ENCODE measurements at regions not wholly inside any gene's neighbourhood (a gene's known extent, or its start where the extent isn't known, plus 50 kb on each side); places are given as distances from the start of the nearest gene placed in this dataset.
"Not testable (repeated sequence)": the region's sequence is repeated elsewhere in the genome, so short reads cannot be mapped to it uniquely, and the experiment has no call there.

- no peak for DNase-seq
Measured at GRCh38 chr1:195909061-195909460, 699.2 kb downstream of the KCNT2 start.

- DNase-seq = peak; percentile 42 to 83 (median 81)
Measured at GRCh38 chr1:195908121-195908520, 700.1 kb downstream of the KCNT2 start.

GRCh38 chr1:195903203-195903602 lies 705.0 kb downstream of the KCNT2 start:
- DNase-seq = no peak

- DNase-seq = no peak
Measured at GRCh38 chr1:195902779-195903178, 705.5 kb downstream of the KCNT2 start.

- DNase-seq = peak in 1 of 3 donors; percentile 9
Measured at GRCh38 chr1:195899762-195900352, 708.4 kb downstream of the KCNT2 start.

- DNase-seq = no peak
Measured at GRCh38 chr1:195898924-195899323, 709.3 kb downstream of the KCNT2 start.

GRCh38 chr1:195898373-195898772 lies 709.9 kb downstream of the KCNT2 start:
- no peak for DNase-seq

GRCh38 chr1:195897076-195897475 lies 711.2 kb downstream of the KCNT2 start:
- peak in 2 of 3 donors; percentile 4 to 31 for DNase-seq

GRCh38 chr1:195894411-195894810 lies 713.8 kb downstream of the KCNT2 start:
- DNase-seq = no peak

- no peak for DNase-seq
Measured at GRCh38 chr1:195886000-195886399, 722.2 kb downstream of the KCNT2 start.

- DNase-seq = no peak
Measured at GRCh38 chr1:195878478-195878877, 729.8 kb downstream of the KCNT2 start.

- DNase-seq = peak in 1 of 3 donors; percentile 19
Measured at GRCh38 chr1:195876792-195877191, 731.4 kb downstream of the KCNT2 start.

GRCh38 chr1:195872376-195872775 lies 735.9 kb downstream of the KCNT2 start:
- DNase-seq = peak in 1 of 3 donors; percentile 7

GRCh38 chr1:195867638-195868037 lies 740.6 kb downstream of the KCNT2 start:
- DNase-seq = no peak

GRCh38 chr1:195866781-195867222 lies 741.4 kb downstream of the KCNT2 start:
- DNase-seq = no peak

GRCh38 chr1:195866091-195866780 lies 742.0 kb downstream of the KCNT2 start:
- DNase-seq = no peak

- DNase-seq = no peak
Measured at GRCh38 chr1:195851804-195852203, 756.4 kb downstream of the KCNT2 start.

- peak in 2 of 3 donors; percentile 1 to 32 for DNase-seq
Measured at GRCh38 chr1:195851016-195851601, 757.1 kb downstream of the KCNT2 start.

- no peak for DNase-seq
Measured at GRCh38 chr1:195849180-195849579, 759.1 kb downstream of the KCNT2 start.

- DNase-seq = not testable (repeated sequence)
Measured at GRCh38 chr1:195847957-195848875, 760.0 kb downstream of the KCNT2 start.

- no peak for DNase-seq
Measured at GRCh38 chr1:195831789-195832188, 776.5 kb downstream of the KCNT2 start.

GRCh38 chr1:195828325-195828724 lies 779.9 kb downstream of the KCNT2 start:
- no peak for DNase-seq

GRCh38 chr1:195820925-195821324 lies 787.3 kb downstream of the KCNT2 start:
- no peak for DNase-seq
